ENCODE measurements at regions not wholly inside any gene's neighbourhood (a gene's known extent, or its start where the extent isn't known, plus 50 kb on each side); places are given as distances from the start of the nearest gene placed in this dataset.

DNA sequence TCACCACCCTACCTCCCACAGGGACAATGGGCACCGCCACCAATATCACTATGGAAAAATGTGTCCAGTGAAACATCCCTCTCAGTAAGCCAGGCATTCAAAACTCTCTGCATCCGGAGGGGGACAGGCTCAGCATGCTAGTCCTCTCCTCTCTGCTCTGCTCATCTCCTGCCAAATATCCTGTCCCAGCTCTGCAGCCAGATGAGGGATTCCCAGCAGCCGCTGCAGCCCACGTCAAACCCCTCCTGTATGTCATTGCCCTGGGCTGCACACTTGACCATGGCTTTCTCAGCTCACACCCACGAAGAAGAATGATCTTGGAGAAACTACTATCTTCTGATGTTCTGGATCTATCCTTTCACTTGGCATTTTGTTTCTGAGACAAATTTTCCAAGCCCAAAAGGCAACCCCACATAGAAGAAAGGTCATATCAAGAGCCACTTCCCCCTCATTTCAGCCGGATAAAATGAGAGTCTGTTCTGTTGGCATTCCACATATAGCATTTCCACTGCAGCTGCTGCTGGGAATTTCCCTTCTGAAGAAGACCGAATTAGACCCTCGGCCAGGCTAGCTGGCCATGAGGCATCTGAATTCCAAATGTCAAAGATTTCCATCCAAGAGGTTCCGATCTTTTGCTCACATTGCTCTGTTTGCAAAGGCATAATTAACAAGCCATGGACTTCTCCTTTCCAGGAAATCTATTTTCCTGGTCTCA, 338.0 kb downstream of the ACTL7B start:
- CTCF ChIA-PET, result interaction anchor here (0.6 kb wide), 1 partner anchor 33 kb away, joined by 3 read pairs; no protein-coding TSS in a partner anchor
- DNase-seq (ENCODE audit: low spot score), result no peak
- POLR2A ChIA-PET (ENCODE audit: low non-redundant PET), result no interaction called here
- no peak overlapping the region for H3K27ac ChIP-seq
- TF ChIP-seq, protein P1, sequence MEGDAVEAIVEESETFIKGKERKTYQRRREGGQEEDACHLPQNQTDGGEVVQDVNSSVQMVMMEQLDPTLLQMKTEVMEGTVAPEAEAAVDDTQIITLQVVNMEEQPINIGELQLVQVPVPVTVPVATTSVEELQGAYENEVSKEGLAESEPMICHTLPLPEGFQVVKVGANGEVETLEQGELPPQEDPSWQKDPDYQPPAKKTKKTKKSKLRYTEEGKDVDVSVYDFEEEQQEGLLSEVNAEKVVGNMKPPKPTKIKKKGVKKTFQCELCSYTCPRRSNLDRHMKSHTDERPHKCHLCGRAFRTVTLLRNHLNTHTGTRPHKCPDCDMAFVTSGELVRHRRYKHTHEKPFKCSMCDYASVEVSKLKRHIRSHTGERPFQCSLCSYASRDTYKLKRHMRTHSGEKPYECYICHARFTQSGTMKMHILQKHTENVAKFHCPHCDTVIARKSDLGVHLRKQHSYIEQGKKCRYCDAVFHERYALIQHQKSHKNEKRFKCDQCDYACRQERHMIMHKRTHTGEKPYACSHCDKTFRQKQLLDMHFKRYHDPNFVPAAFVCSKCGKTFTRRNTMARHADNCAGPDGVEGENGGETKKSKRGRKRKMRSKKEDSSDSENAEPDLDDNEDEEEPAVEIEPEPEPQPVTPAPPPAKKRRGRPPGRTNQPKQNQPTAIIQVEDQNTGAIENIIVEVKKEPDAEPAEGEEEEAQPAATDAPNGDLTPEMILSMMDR (conservative IDR thresholded peaks at IDR 0.05; ENCODE audit: low read depth), result no peak

DNA sequence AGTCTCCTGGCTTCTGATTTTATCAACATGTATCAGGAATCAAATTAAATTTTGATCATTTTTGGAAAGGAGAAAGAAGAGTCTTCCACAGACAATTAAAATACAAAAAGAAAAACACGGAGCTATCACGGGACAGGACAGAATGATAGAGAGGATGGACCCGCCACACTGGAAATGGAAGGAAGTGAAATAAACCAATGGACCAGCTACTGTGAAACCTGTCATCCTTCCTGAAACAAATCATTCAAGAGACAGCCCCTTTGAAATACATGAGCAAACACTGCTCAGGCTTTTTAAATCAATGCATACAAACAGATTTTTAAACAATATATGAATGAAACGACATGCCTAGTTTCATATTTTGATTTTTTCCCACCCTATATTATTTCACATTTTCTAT, 339.4 kb downstream of the ACTL7B start:
- TF ChIP-seq, protein P1 (conservative IDR thresholded peaks at IDR 0.05; ENCODE audit: low read depth), result no peak
- ChIA-PET POLR2A (ENCODE audit: low non-redundant PET) (no interaction called here), CTCF (interaction anchor here (0.6 kb wide), 1 partner anchor 945 kb away, joined by 7 read pairs; no protein-coding TSS in a partner anchor)
- no peak for DNase-seq (ENCODE audit: low spot score)
- H3K27ac ChIP-seq, result no peak overlapping the region

DNA sequence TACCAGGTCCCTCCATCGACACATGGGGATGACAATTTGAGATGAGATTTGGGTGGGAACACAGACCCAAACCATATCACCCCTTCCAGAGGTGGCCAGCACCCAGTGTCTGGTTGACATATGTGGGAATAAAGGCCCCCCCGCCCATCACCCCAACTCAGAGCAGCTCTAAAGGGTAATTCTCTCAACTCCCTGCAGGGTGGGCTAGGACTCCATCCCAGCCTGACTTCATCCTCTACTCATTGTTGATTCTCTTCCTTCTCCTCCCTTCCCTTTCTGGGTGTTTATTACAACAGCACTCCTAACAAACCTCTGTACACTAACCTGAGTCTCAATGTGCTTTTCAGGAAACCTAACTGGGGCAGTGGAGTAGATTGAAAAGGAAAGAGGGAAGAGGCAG, 339.9 kb downstream of the ACTL7B start:
- CTCF ChIA-PET, result no interaction called here
- DNase-seq (ENCODE audit: low spot score), result no peak
- POLR2A ChIA-PET (ENCODE audit: low non-redundant PET), result no interaction called here
- H3K27ac ChIP-seq, result no peak overlapping the region
- TF ChIP-seq, protein P1 (conservative IDR thresholded peaks at IDR 0.05; ENCODE audit: low read depth), result no peak

DNA sequence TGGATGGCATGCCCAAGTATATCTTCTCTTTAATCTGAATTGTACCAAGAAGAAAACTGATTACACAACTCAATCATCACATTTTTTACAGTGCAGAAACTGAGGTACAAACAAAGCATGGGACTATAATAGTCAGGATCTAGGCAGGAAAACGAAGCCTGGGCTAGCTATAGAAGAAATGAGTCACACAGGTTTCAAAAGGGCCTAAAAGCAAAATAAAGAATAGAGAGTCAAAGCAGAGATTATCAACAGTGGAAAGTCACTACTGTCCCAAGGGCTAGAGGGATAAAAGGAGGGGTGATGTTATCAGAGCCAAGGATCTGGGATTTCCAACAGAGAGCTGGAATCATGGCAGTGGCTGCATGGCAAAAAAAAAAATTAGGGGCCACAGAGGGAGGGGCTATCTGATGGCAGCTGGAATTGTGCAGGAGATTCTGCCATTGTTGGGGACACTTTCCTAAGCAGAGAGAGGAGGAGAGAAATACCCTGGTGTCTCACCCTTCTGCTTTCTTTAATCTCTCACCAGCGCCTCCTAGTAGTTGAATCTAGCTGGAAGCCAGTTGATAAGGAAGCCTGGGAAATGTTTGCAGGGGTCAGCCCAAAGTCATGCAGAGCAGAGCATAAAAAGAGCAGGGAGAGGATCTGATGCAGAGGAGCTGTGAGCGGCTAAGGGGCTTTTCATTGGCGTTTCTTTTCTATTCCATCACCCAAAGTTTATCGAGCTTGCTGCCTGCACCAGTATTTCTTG, 343.2 kb downstream of the ACTL7B start:
- TF ChIP-seq, protein P1 (conservative IDR thresholded peaks at IDR 0.05; ENCODE audit: low read depth), result no peak
- ChIA-PET POLR2A (ENCODE audit: low non-redundant PET) (no interaction called here), CTCF (interaction anchor here (0.6 to 0.8 kb wide), 3 partner anchors 18 to 503 kb away, joined by 3 read pairs; no protein-coding TSS in a partner anchor)
- no peak overlapping the region for H3K27ac ChIP-seq
- DNase-seq (ENCODE audit: low spot score), result no peak

DNA sequence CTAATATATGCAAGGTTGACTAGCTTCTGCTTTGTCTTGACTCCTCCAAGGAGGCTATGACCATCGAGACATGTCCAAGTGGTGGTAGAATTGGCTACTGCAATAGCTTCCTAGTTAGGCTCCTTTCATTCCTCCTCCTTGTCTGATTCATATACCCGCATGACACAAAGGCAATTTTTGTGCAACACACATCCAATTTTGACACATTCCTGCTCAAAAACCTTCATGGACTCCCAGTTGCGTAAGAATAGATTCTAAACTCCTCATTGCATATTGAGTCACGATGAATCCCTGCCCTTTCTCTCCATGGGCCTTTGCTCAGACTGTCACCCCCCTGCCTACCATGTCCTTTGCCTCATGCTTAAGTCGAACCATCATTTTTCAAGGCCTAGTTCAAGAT, 344.5 kb downstream of the ACTL7B start:
- CTCF ChIA-PET, result no interaction called here
- no peak for DNase-seq (ENCODE audit: low spot score)

DNA sequence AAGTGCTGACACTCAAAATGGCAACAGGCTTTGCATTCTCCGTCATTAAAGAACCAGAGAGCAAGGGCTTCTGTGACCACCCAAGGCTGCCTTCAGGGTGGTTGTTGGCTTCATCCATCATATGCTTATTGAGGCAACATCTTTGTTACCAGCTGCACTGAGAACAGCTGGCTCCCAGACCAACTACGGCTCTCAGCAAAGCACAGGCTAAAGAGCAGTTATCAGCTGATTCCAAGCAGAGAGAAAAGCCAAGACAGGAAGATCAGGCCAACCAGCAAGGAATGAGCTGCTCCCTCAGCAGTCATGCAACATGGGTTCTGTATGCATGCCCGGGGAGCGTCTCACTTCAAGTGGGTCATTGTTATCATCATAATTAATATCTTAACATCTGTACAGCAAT, 358.9 kb downstream of the ACTL7B start:
- TF ChIP-seq, protein P1 (conservative IDR thresholded peaks at IDR 0.05; ENCODE audit: low read depth), result no peak
- ChIA-PET POLR2A (ENCODE audit: low non-redundant PET) (no interaction called here), CTCF (no interaction called here)
- H3K27ac ChIP-seq, result no peak overlapping the region
- no peak for DNase-seq (ENCODE audit: low spot score)

More for the DNA sequence above, 344.5 kb downstream of the ACTL7B start:
- no peak overlapping the region for H3K27ac ChIP-seq
- TF ChIP-seq, protein P1 (conservative IDR thresholded peaks at IDR 0.05; ENCODE audit: low read depth), result no peak
- POLR2A ChIA-PET (ENCODE audit: low non-redundant PET), result interaction anchor here (0.9 kb wide), 1 partner anchor 10 kb away, joined by 3 read pairs; no protein-coding TSS in a partner anchor
